DMS53 treated with DMSO at 0.1 percent for 48 hours (cell line): ENCODE measurements at regions not wholly inside any gene's neighbourhood (a gene's known extent, or its start where the extent isn't known, plus 50 kb on each side); places are given as distances from the start of the nearest gene placed in this dataset.

Source experiments
- DNase-seq: peaks from one replicate; lab custom pipeline; 2025; ENCODE audit not compliant: unreplicated experiment; lab: John Stamatoyannopoulos, UW

- DNase-seq, result no peak
Observed at GRCh38 chr18:75638223-75638775, 210.8 kb upstream of the SMIM21 start.

GRCh38 chr18:75635096-75635495, 207.6 kb upstream of the SMIM21 start:
- no peak for DNase-seq

GRCh38 chr18:75625966-75626365, 198.5 kb upstream of the SMIM21 start:
- no peak for DNase-seq

GRCh38 chr18:75624869-75625268, 197.4 kb upstream of the SMIM21 start:
- DNase-seq, result no peak

GRCh38 chr18:75621818-75622217, 194.3 kb upstream of the SMIM21 start:
- DNase-seq, result no peak

- DNase-seq, result no peak
Observed at GRCh38 chr18:75618146-75618545, 190.6 kb upstream of the SMIM21 start.

- no peak for DNase-seq
Observed at GRCh38 chr18:75612456-75612855, 185.0 kb upstream of the SMIM21 start.

- DNase-seq, result no peak
Observed at GRCh38 chr18:75607701-75608100, 180.2 kb upstream of the SMIM21 start.

GRCh38 chr18:75592527-75592926, 165.0 kb upstream of the SMIM21 start:
- no peak for DNase-seq

- DNase-seq, result no peak
Observed at GRCh38 chr18:75588412-75588811, 160.9 kb upstream of the SMIM21 start.

GRCh38 chr18:75587131-75587530, 159.6 kb upstream of the SMIM21 start:
- no peak for DNase-seq

GRCh38 chr18:75586130-75586889, 158.8 kb upstream of the SMIM21 start:
- no peak for DNase-seq

GRCh38 chr18:75582940-75583339, 155.4 kb upstream of the SMIM21 start:
- no peak for DNase-seq

- no peak for DNase-seq
Observed at GRCh38 chr18:75582406-75582821, 154.9 kb upstream of the SMIM21 start.

GRCh38 chr18:75581336-75582131, 154.0 kb upstream of the SMIM21 start:
- no peak for DNase-seq

- no peak for DNase-seq
Observed at GRCh38 chr18:75574187-75574586, 146.7 kb upstream of the SMIM21 start.

GRCh38 chr18:75563150-75563549, 135.6 kb upstream of the SMIM21 start:
- no peak for DNase-seq

- DNase-seq, result no peak
Observed at GRCh38 chr18:75562216-75562615, 134.7 kb upstream of the SMIM21 start.

- no peak for DNase-seq
Observed at GRCh38 chr18:75558790-75559189, 131.3 kb upstream of the SMIM21 start.

GRCh38 chr18:75556841-75557240, 129.3 kb upstream of the SMIM21 start:
- no peak for DNase-seq

- DNase-seq, result no peak
Observed at GRCh38 chr18:75554644-75555185, 127.2 kb upstream of the SMIM21 start.

- DNase-seq, result no peak
Observed at GRCh38 chr18:75554176-75554575, 126.7 kb upstream of the SMIM21 start.
